ENCODE measurements at regions not wholly inside any gene's neighbourhood (a gene's known extent, or its start where the extent isn't known, plus 50 kb on each side); places are given as distances from the start of the nearest gene placed in this dataset.

GRCh38 chr6:80522576-80522975 is 416.1 kb downstream of the BCKDHB start:
- Histone ChIP-seq H3K27me3 (ENCODE audit: control insufficient read depth in 4 of 4, insufficient read depth in 4 of 4, low read length in 3 of 4) (no peaks in the 10 kb centered on the region), H3K9me3 (ENCODE audit: control insufficient read depth in 4 of 4, low read length in 3 of 4) (no peaks in the 10 kb centered on the region), H3K4me3 (ENCODE audit: low read depth in 1 of 3, low read length in 3 of 3) (no peak overlapping the region), H3K27ac (ENCODE audit: low read depth in 1 of 2, low read length in 2 of 2) (no peak overlapping the region), H3K9ac (ENCODE audit: low read depth in 1 of 2, low read length in 2 of 2) (no peak overlapping the region), H3K4me1 (ENCODE audit: control insufficient read depth in 4 of 4, insufficient read depth in 4 of 4, low read length in 3 of 4) (peaks cover 4 to 7% (median 4%) of the 10 kb centered on the region in 4 donors), H3K36me3 (ENCODE audit: control insufficient read depth in 4 of 4, insufficient read depth in 3 of 4, low read depth in 1 of 4, low read length in 3 of 4) (no peaks in the 10 kb centered on the region)
- WGBS: 75% methylated on average over 4 of the region's 4 CpGs
- DNase-seq (ENCODE audit: low spot score): no peak
- no peak for TF ChIP-seq RAD21 (IDR thresholded peaks at IDR 0.05)
- TF ChIP-seq HNF4A (conservative IDR thresholded peaks at IDR 0.05): no peak

DNA sequence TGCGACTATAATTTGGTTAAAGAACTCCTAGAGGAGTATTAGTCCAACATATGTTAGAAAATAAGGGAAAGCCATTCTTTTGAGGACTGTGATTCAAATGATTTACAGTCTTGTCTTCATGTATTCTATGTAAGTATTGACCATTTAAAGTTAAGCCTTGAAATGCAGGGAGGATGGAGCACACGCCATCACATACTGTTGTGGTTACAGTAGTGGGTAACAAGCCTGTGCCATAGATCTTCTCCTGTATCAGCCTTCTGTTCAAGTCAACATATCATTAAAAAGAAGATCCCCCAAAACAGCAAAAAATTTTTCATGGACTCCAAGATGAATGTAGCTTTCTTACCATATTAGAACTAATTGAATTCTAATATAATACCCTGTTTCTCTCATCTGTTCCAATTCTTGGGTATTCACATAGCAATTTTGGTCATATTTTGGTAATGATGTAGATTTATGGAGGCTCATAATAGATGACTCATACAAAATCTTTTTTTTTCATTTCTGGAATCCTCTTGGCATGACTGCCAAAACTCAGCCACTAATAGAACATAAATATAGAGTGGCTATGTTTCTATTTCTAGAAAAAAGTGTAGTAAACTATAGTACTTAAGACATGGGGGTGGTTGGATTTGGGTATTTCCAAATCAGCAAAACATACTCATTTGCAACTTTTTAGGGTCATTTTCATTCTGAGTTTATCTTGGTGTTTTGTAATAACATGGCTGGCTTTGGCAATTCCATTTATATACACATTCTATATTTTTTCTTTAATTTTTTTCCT is 413.5 kb downstream of the BCKDHB start:
- WGBS: 94% methylated on average over 2 of the region's 2 CpGs
- peaks cover 0 to 4% (median 0%) of the 10 kb centered on the region in 4 donors for H3K4me1 ChIP-seq (ENCODE audit: control insufficient read depth in 4 of 4, insufficient read depth in 4 of 4, low read length in 3 of 4)
- no peak overlapping the region for H3K27ac ChIP-seq (ENCODE audit: low read depth in 1 of 2, low read length in 2 of 2)
- no peak overlapping the region for H3K4me3 ChIP-seq (ENCODE audit: low read depth in 1 of 3, low read length in 3 of 3)
- H3K27me3 ChIP-seq (ENCODE audit: control insufficient read depth in 4 of 4, insufficient read depth in 4 of 4, low read length in 3 of 4): no peaks in the 10 kb centered on the region
- no peak for TF ChIP-seq HNF4G (IDR thresholded peaks at IDR 0.05)
- TF ChIP-seq FOXA2 (IDR thresholded peaks at IDR 0.05): no peak
- TF ChIP-seq, protein P1, sequence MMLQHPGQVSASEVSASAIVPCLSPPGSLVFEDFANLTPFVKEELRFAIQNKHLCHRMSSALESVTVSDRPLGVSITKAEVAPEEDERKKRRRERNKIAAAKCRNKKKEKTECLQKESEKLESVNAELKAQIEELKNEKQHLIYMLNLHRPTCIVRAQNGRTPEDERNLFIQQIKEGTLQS (IDR thresholded peaks at IDR 0.05): no peak
- no peaks in the 10 kb centered on the region for H3K9me3 ChIP-seq (ENCODE audit: control insufficient read depth in 4 of 4, low read length in 3 of 4)
- DNase-seq (ENCODE audit: low spot score): no peak
- no peaks in the 10 kb centered on the region for H3K36me3 ChIP-seq (ENCODE audit: control insufficient read depth in 4 of 4, insufficient read depth in 3 of 4, low read depth in 1 of 4, low read length in 3 of 4)
- no peak overlapping the region for H3K9ac ChIP-seq (ENCODE audit: low read depth in 1 of 2, low read length in 2 of 2)

- no peak overlapping the region for H3K4me3 ChIP-seq (ENCODE audit: low read depth in 1 of 3, low read length in 3 of 3)
Observed at GRCh38 chr6:80517525-80517924, 411.1 kb downstream of the BCKDHB start.

More at GRCh38 chr6:80517525-80517924, 411.1 kb downstream of the BCKDHB start:
- H3K27me3 ChIP-seq (ENCODE audit: control insufficient read depth in 4 of 4, insufficient read depth in 4 of 4, low read length in 3 of 4): no peaks in the 10 kb centered on the region
- DNase-seq (ENCODE audit: low spot score): no peak
- 64% methylated on average over 2 of the region's 2 CpGs for WGBS
- H3K36me3 ChIP-seq (ENCODE audit: control insufficient read depth in 4 of 4, insufficient read depth in 3 of 4, low read depth in 1 of 4, low read length in 3 of 4): no peaks in the 10 kb centered on the region
- H3K4me1 ChIP-seq (ENCODE audit: control insufficient read depth in 4 of 4, insufficient read depth in 4 of 4, low read length in 3 of 4): peaks cover 0 to 2% (median 0%) of the 10 kb centered on the region in 4 donors
- no peak for TF ChIP-seq RXRA (IDR thresholded peaks at IDR 0.05)
- TF ChIP-seq YY1 (IDR thresholded peaks at IDR 0.05): no peak
- no peak for TF ChIP-seq MAX (IDR thresholded peaks at IDR 0.05)
- no peak for TF ChIP-seq TAF1 (conservative IDR thresholded peaks at IDR 0.05)
- no peak for TF ChIP-seq REST (IDR thresholded peaks at IDR 0.05)
- no peak for TF ChIP-seq HNF4G (IDR thresholded peaks at IDR 0.05)
- TF ChIP-seq EGR1 (IDR thresholded peaks at IDR 0.05; ENCODE audit: low read depth in 2 of 2): no peak
- no peak for TF ChIP-seq FOXA2 (IDR thresholded peaks at IDR 0.05)
- H3K27ac ChIP-seq (ENCODE audit: low read depth in 1 of 2, low read length in 2 of 2): no peak overlapping the region
- no peak overlapping the region for H3K9ac ChIP-seq (ENCODE audit: low read depth in 1 of 2, low read length in 2 of 2)
- H3K9me3 ChIP-seq (ENCODE audit: control insufficient read depth in 4 of 4, low read length in 3 of 4): no peaks in the 10 kb centered on the region
